WERI-Rb-1 (cell line): ENCODE measurements at regions not wholly inside any gene's neighbourhood (a gene's known extent, or its start where the extent isn't known, plus 50 kb on each side); places are given as distances from the start of the nearest gene placed in this dataset.
"Not testable (repeated sequence)": the region's sequence is repeated elsewhere in the genome, so short reads cannot be mapped to it uniquely, and the experiment has no call there.

Experiments used
- DNase-seq: peaks from one replicate; pipeline ENCODE4 v3.0.0-alpha.2; 2020
- H3K27ac ChIP-seq: fragments of 250-450 bp; sonication (Bioruptor Pico); 2 replicates; pipeline ENCODE4 v1.5.1; 2020; ENCODE audit warnings: mild to moderate bottlenecking, moderate library complexity
- H3K27me3 ChIP-seq: fragments of 250-450 bp; sonication (Bioruptor Pico); 2 replicates; pipeline ENCODE4 v1.5.1; 2021; ENCODE audit warnings: mild to moderate bottlenecking, low read depth, moderate library complexity; ENCODE audit not compliant: insufficient read depth, severe bottlenecking
- H3K36me3 ChIP-seq: fragments of 250-450 bp; sonication (Bioruptor Pico); 2 replicates; pipeline ENCODE4 v1.5.1; 2020; ENCODE audit warnings: mild to moderate bottlenecking, moderate library complexity
- H3K4me3 ChIP-seq: 2 replicates; pipeline ENCODE4 v1.5.1; 2011; ENCODE audit warnings: low read depth, mild to moderate bottlenecking, control low read depth, low read length
- H3K9me3 ChIP-seq: fragments of 250-450 bp; sonication (Bioruptor Pico); 2 replicates; pipeline ENCODE4 v1.5.1; 2021; ENCODE audit warnings: mild to moderate bottlenecking, moderate library complexity; ENCODE audit not compliant: severe bottlenecking
- TF ChIP-seq, protein P1 (sequence below): IDR thresholded peaks from 2 replicates; pipeline ENCODE4 v1.5.1; 2011; ENCODE audit warnings: low read depth, mild to moderate bottlenecking, control low read depth, inconsistent platforms, low read length

DNA sequence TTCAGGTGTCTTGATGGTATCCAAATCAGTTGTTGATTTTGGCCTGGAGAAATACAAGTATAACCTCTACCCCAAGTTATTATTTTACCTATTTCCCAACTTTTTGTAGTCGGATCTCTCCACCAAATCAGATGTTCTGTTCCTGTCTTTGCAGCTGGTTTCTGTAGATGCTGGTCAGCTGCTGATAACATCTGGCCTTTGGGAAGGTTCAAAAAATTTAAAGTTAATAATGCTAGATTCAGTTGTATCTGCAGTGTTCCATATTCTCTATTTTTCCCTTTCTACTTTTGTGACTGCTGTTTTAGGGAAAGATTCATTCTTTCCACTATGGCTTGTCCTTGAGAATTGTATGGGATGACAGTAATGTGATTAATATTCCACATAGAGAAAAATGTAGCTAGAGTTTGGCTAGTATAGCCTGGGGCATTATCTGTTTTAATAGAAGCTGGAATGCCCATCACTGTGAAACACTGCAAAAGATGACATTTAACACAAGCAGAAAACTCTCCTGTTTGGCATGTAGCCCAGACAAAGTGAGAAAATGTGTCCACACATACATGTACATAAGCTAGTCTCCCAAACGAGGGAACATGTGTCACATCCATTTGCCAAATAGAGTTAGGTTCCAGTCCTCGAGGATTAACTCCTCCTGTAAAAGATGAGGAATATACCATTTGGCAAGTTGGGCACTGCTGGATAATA is 99.2 kb downstream of the ZNF100 start:
- not testable (repeated sequence) for DNase-seq, H3K4me3 ChIP-seq, H3K9me3 ChIP-seq, H3K27ac ChIP-seq, H3K27me3 ChIP-seq, H3K36me3 ChIP-seq

DNA sequence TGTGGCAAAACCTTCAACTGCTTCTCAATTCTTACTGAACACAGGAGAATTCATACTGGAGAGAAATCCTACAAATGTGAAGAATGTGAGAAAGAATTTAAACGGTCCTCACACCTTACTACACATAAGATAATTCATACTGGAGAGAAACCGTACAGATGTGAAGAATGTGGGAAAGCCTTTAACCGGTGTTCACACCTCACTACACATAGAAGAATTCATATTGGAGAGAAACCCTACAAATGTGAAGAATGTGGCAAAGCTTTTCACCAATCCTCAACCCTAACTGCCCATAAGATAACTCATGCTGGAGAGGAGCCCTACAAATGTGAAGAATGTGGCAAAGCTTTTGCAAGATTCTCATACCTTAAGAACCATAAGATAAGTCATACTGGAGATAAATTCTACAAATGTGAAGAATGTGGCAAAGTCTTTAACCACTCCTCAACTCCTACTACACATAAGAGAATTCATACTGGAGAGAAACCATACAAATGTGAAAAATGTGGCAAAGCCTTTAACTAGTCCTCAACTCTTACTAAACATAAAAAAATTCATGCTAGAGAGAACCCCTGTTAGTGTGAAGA is 111.7 kb downstream of the ZNF100 start:
- TF ChIP-seq, protein P1, sequence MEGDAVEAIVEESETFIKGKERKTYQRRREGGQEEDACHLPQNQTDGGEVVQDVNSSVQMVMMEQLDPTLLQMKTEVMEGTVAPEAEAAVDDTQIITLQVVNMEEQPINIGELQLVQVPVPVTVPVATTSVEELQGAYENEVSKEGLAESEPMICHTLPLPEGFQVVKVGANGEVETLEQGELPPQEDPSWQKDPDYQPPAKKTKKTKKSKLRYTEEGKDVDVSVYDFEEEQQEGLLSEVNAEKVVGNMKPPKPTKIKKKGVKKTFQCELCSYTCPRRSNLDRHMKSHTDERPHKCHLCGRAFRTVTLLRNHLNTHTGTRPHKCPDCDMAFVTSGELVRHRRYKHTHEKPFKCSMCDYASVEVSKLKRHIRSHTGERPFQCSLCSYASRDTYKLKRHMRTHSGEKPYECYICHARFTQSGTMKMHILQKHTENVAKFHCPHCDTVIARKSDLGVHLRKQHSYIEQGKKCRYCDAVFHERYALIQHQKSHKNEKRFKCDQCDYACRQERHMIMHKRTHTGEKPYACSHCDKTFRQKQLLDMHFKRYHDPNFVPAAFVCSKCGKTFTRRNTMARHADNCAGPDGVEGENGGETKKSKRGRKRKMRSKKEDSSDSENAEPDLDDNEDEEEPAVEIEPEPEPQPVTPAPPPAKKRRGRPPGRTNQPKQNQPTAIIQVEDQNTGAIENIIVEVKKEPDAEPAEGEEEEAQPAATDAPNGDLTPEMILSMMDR = no peak

DNA sequence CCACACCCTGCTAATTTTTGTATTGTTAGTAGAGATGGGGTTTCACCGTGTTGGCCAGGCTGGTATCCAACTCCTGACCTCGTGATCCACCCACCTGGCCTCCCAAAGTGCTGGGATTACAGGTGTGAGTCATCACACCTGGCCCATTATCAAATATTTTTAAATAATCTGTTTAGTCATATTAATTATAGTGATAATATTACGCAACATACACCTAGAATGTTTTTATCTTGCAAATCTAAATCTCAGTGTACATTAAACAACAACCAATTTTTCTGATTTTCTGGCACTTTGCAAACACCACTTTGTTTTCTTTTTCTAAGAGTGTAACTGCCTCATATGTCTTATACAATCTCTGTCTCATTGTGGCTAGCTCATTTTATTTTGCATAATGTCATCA is 115.9 kb downstream of the ZNF100 start:
- DNase-seq, H3K36me3 ChIP-seq, H3K27me3 ChIP-seq, H3K4me3 ChIP-seq, H3K27ac ChIP-seq, H3K9me3 ChIP-seq: not testable (repeated sequence)

More for the DNA sequence above, 111.7 kb downstream of the ZNF100 start:
- Histone ChIP-seq H3K27me3 (no peaks in the 10 kb centered on the region), H3K36me3 (no peaks in the 10 kb centered on the region), H3K9me3 (peaks cover 4% of the 10 kb centered on the region), H3K27ac (no peak overlapping the region), H3K4me3 (no peak overlapping the region)
- DNase-seq = no peak

DNA sequence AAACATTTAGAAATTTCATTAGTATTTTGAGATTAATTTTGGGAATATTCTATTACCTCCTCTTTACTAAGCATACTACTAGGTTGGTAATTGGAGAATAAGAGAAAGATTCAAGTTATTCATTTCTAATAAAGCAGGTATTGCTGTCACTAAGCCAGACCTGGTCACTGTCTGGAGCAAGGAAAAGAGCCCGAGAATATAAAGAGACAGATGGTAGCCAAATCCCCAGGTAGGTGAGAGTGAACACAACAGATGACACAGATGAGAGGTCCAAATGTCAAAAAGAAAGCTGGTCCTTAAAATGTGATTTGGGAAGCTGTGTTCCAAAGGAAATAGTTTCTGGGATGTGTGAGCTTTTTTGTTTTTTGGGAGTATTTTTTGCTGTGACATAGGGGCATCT is 128.6 kb downstream of the ZNF100 start:
- H3K27me3 ChIP-seq = no peaks in the 10 kb centered on the region
- DNase-seq = no peak
- H3K4me3 ChIP-seq = no peak overlapping the region
- TF ChIP-seq, protein P1 = no peak
- peaks cover 2% of the 10 kb centered on the region for H3K9me3 ChIP-seq
- H3K27ac ChIP-seq = no peak overlapping the region
- H3K36me3 ChIP-seq = no peaks in the 10 kb centered on the region

DNA sequence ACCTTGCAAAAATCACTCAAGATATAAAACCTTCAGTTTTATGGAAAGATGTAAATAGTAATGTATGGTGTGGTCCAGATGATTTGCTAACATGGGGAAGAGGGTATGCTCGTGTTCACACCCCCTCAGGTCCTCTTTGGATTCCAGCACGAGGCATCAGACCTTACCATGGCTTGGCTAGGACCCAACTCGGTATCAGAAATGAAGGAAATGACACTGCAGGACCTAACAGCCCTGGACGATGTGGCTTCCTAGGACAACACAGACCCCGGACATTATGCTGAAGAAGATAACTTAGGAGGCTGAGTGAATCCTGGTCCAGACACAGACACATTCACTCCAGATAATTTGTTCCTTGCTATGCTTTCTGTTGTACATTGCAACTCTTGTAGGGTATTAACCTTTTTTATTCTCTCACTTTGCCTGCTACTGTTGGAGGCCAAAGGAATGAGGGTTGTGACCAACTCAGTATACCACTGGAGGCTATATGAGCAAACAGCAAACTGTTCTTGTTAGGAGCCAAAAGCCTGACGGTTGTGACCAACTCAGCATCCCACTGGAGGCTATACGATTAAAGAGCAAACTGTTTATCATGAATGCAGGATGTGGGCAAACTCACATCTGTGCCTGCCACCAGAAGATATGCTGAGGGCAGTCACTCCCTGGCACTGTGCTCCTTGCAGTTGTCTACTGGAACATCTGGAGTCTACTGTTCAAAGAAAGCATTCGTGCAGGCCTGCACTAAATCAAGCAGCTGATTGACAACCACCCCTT is 121.7 kb downstream of the ZNF429 start:
- H3K27ac ChIP-seq = no peak overlapping the region
- TF ChIP-seq, protein P1 = no peak
- no peaks in the 10 kb centered on the region for H3K27me3 ChIP-seq
- no peaks in the 10 kb centered on the region for H3K9me3 ChIP-seq
- H3K36me3 ChIP-seq = no peaks in the 10 kb centered on the region
- no peak overlapping the region for H3K4me3 ChIP-seq
- DNase-seq = no peak

DNA sequence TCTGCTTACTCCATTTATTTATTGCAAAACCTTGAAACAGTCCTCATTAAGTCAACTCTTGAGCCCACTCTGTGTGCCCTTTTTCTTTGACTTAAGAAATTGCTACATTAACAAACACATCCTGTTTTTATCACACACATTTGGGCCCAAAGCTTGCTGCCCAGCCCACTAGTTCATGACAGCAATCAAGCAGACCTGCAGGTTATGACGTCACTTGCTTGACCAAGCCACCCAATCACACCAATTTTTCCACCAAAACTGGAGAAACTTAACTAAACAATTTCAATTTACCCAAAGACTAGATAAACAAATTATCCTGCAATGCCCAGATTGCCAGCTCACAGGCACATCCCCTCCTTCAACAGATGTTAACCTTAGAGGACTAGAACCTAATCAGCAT is 120.7 kb downstream of the ZNF429 start:
- Histone ChIP-seq H3K36me3 (no peaks in the 10 kb centered on the region), H3K9me3 (no peaks in the 10 kb centered on the region), H3K27ac (no peak overlapping the region), H3K27me3 (no peaks in the 10 kb centered on the region), H3K4me3 (no peak overlapping the region)
- TF ChIP-seq, protein P1 = no peak
- no peak for DNase-seq
